ENCODE measurements at regions not wholly inside any gene's neighbourhood (a gene's known extent, or its start where the extent isn't known, plus 50 kb on each side); places are given as distances from the start of the nearest gene placed in this dataset.

- TF ChIP-seq CTCF (IDR thresholded peaks at IDR 0.05) (no peak), HEYL (CRISPR knock-in tag; IDR thresholded peaks at IDR 0.05) (no peak), RNF2 (IDR thresholded peaks at IDR 0.05; ENCODE audit: borderline replicate concordance, low read depth) (no peak), ESRRA (IDR thresholded peaks at IDR 0.05; ENCODE audit: borderline replicate concordance, low read length) (no peak), ZNF302 (CRISPR knock-in tag; IDR thresholded peaks at IDR 0.05) (no peak), ZFP36 (IDR thresholded peaks at IDR 0.05; ENCODE audit: borderline replicate concordance, partially characterized antibody) (no peak), EP300 (IDR thresholded peaks at IDR 0.05) (no peak)
These were observed 2595.9 kb downstream of the PCDH7 start for GRCh38 chr4:33316033-33316432.
